ENCODE measurements at regions not wholly inside any gene's neighbourhood (a gene's known extent, or its start where the extent isn't known, plus 50 kb on each side); places are given as distances from the start of the nearest gene placed in this dataset.

- no peak for TF ChIP-seq POLR2A (IDR thresholded peaks at IDR 0.05; ENCODE audit: low read depth, low read length)
- TF ChIP-seq TAF1 (IDR thresholded peaks at IDR 0.05; ENCODE audit: borderline replicate concordance, low read depth, low read length): no peak
- no peak for TF ChIP-seq POLR2AphosphoS5 (IDR thresholded peaks at IDR 0.05; ENCODE audit: low read depth, low read length)
Measured at GRCh38 chr13:90232291-90232690, 1115.2 kb upstream of the MIR17HG start.

All from GM12892 (cell line).